Activated CD4-positive, alpha-beta memory T cell treated with anti-CD3 and anti-CD28 coated beads, Interleukin-2, amount 10 ng/mL, durations not matched to agents 7 days and 5 days (primary cell): ENCODE measurements at regions not wholly inside any gene's neighbourhood (a gene's known extent, or its start where the extent isn't known, plus 50 kb on each side); places are given as distances from the start of the nearest gene placed in this dataset.

Experiments
- CTCF ChIA-PET: fragments of 350-600 bp; sonication (Branson Sonifier 250); formaldehyde crosslinking; loops from one replicate; lab custom pipeline; 2021; ENCODE audit warnings: antibody characterized with exemption, inconsistent platforms; lab: Charles Lee
- POLR2A ChIA-PET: fragments of 350-600 bp; sonication (Branson Sonifier 250); formaldehyde crosslinking; loops from one replicate; lab custom pipeline; 2021; ENCODE audit warnings: antibody characterized with exemption; lab: Charles Lee
- DNase-seq: peaks from one replicate; pipeline ENCODE4 v3.0.0-alpha.2; 2020
- H3K27ac Mint-ChIP-seq: one replicate; pipeline ENCODE4 v1.8.0; 2021; ENCODE audit warnings: mild to moderate bottlenecking, mixed read lengths
- H3K27me3 Mint-ChIP-seq: one replicate; pipeline ENCODE4 v1.8.0; 2021; ENCODE audit warnings: mixed read lengths
- H3K36me3 Mint-ChIP-seq: one replicate; pipeline ENCODE4 v1.8.0; 2021; ENCODE audit warnings: low read depth, mixed read lengths
- H3K4me1 Mint-ChIP-seq: one replicate; pipeline ENCODE4 v1.8.0; 2021; ENCODE audit warnings: mixed read lengths
- H3K4me3 Mint-ChIP-seq: one replicate; pipeline ENCODE4 v1.8.0; 2021; ENCODE audit warnings: mild to moderate bottlenecking, mixed read lengths
- H3K9me3 Mint-ChIP-seq: one replicate; pipeline ENCODE4 v1.8.0; 2021; ENCODE audit warnings: mixed read lengths

DNA sequence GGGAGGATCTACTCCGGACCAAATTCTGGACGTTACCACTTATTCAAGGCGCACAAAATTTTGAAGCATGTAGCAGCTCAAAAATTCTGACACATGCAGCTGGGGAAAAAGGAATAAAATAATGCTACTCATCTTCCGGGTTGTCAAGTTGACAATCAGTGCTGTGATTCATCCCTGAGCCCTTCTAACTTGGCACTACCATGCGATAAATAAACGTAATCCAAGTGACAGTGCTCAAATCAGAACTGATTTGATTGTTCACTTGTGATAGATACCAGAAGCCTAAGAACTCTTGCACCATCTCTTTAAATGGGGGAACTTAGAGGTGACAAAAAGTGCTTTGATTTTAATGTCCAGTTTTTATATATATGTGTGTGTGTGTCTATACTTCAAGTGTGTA, 230.2 kb upstream of the TLE4 start:
- Mint-ChIP-seq H3K4me1 (no peaks in the 10 kb centered on the region), H3K36me3 (no peaks in the 10 kb centered on the region), H3K27me3 (no peaks in the 10 kb centered on the region), H3K27ac (no peak overlapping the region), H3K4me3 (no peak overlapping the region), H3K9me3 (no peaks in the 10 kb centered on the region)
- CTCF ChIA-PET: interaction anchor here (1.1 kb wide), 1 partner anchor 9 kb away, joined by 3 read pairs; no protein-coding TSS in a partner anchor
- DNase-seq: no peak
- POLR2A ChIA-PET: no interaction called here

DNA sequence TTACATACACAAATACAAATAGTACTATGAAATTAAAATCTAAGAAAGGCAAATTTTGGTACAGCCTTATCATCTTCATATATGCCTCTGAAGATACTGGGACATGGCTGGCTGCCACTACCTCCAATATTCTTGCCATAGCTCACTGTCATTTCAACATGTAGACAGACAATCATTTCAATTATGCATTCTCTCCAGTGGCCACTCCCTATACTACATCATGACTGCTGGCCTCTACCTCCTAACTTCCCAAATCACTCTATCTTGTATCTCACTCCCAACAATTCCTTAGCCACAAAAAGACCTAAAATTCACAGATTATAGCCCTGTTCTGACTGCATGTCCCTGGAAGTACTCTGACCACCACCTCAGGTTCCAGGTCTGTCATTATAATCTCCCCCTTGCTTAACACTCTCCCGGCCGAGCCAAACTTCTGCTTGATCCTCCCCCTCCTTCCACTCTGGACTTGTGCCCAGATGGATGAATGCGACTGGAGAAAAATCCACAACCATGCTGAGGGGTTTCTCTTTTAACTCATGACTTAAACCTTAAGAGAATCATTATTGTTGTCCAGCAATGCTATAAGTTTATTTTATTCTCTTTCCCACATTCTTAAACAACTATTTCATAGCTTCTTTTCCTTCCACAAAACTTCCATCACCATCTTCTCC, 225.3 kb upstream of the TLE4 start:
- Mint-ChIP-seq H3K9me3 (no peaks in the 10 kb centered on the region), H3K4me1 (no peaks in the 10 kb centered on the region), H3K27me3 (no peaks in the 10 kb centered on the region), H3K27ac (no peak overlapping the region), H3K4me3 (no peak overlapping the region), H3K36me3 (no peaks in the 10 kb centered on the region)
- POLR2A ChIA-PET: no interaction called here
- CTCF ChIA-PET: no interaction called here
- DNase-seq: no peak

DNA sequence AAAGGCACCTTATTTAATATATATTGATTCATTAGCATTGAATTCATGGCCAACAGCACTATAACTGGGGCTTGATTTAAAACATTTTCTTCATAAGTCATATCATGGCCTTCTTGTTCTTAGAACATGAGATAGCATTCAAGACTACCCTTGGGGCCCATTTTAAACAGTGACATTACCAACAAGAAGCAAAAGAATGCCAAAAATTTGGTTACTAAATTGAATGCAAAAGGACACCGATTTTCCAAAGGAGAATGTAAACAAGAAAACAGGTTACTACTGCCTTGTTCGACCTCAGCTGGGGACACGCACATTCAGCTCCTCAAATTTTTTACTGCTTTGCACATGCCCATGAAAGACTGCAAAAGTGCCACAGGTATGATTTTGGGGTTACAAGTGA, 219.4 kb upstream of the TLE4 start:
- POLR2A ChIA-PET: no interaction called here
- Mint-ChIP-seq H3K36me3 (no peaks in the 10 kb centered on the region), H3K27ac (no peak overlapping the region), H3K4me1 (no peaks in the 10 kb centered on the region), H3K9me3 (no peaks in the 10 kb centered on the region), H3K27me3 (peaks cover 2% of the 10 kb centered on the region), H3K4me3 (no peak overlapping the region)
- no peak for DNase-seq
- CTCF ChIA-PET: no interaction called here

DNA sequence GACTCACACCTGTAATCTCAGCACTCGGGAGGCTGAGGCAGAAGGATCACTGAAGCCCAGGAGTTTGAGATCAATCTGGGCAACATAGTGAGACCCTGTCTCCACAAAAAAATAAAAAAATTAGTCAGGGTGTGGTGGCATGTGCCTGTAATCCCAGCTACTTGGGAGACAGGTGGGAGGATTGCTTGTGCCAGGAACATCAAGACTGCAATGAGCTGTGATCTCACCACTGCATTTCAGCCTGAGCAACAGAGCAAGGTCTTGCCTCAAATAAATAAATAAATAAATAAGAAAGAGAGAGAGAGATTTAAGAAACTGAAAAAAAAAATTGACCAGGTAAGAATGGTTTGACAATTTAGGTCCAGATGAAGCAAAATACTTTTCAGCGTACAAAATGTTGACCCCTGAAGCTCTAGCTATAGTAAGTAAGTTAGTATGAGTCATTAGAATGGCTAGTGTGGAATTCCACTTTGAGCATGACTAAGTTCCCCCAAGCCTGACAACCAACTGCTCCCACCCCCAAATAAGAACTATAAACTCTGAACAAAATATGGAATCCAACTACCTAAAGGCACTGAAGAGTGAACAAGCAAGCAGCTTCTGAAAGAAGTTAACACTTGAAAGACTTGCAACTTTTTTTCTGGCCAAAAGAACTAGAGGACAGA, 217.8 kb upstream of the TLE4 start:
- Mint-ChIP-seq H3K4me1 (no peaks in the 10 kb centered on the region), H3K4me3 (no peak overlapping the region), H3K27me3 (peaks cover 2% of the 10 kb centered on the region), H3K36me3 (no peaks in the 10 kb centered on the region), H3K9me3 (no peaks in the 10 kb centered on the region), H3K27ac (no peak overlapping the region)
- ChIA-PET POLR2A (no interaction called here), CTCF (no interaction called here)
- DNase-seq: no peak

DNA sequence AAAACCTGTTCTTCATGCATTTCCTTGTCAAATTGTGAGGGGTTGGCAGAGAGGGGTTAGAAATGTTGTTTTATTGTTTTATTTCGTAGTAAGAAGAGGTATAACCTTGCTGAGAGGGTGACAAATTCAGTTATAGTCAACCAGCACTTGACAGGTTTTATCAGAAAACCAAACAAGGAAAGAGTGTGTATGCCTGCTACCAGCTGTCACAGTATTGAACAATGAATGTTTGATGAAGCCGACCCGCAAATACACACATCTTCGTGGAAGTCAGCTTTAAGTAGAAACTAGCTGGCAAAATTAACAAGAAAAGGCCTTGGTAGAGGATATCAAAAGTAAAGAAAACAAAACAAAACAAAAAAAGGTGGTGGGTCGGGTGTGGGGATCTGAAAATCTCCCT, 214.6 kb upstream of the TLE4 start:
- Mint-ChIP-seq H3K9me3 (no peaks in the 10 kb centered on the region), H3K4me1 (no peaks in the 10 kb centered on the region), H3K27ac (no peak overlapping the region), H3K36me3 (no peaks in the 10 kb centered on the region), H3K27me3 (peaks cover 2% of the 10 kb centered on the region), H3K4me3 (no peak overlapping the region)
- ChIA-PET POLR2A (no interaction called here), CTCF (no interaction called here)
- no peak for DNase-seq

DNA sequence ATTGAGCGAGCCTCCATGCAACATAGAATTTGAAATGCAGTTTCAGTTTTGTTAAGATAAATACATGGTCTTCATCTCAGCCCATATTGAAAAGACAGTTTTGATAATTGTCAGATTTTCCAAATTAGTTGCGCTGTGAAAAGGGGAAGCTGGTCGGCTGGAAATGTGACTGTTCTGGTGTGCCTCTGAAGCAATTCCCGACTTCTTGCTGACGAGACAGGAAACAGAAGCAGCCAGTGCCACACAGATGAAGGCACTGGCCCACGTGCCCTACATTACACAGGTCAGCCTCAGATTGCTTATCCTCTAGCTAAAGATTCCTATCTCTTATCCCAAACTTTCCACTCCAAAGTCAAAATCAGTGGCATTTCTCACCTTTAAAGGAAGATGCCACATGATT, 214.1 kb upstream of the TLE4 start:
- no peaks in the 10 kb centered on the region for H3K36me3 Mint-ChIP-seq
- ChIA-PET POLR2A (no interaction called here), CTCF (no interaction called here)
- H3K4me1 Mint-ChIP-seq: no peaks in the 10 kb centered on the region
- H3K9me3 Mint-ChIP-seq: no peaks in the 10 kb centered on the region
- H3K27me3 Mint-ChIP-seq: peaks cover 2% of the 10 kb centered on the region
- DNase-seq: no peak
- no peak overlapping the region for H3K4me3 Mint-ChIP-seq
- no peak overlapping the region for H3K27ac Mint-ChIP-seq

DNA sequence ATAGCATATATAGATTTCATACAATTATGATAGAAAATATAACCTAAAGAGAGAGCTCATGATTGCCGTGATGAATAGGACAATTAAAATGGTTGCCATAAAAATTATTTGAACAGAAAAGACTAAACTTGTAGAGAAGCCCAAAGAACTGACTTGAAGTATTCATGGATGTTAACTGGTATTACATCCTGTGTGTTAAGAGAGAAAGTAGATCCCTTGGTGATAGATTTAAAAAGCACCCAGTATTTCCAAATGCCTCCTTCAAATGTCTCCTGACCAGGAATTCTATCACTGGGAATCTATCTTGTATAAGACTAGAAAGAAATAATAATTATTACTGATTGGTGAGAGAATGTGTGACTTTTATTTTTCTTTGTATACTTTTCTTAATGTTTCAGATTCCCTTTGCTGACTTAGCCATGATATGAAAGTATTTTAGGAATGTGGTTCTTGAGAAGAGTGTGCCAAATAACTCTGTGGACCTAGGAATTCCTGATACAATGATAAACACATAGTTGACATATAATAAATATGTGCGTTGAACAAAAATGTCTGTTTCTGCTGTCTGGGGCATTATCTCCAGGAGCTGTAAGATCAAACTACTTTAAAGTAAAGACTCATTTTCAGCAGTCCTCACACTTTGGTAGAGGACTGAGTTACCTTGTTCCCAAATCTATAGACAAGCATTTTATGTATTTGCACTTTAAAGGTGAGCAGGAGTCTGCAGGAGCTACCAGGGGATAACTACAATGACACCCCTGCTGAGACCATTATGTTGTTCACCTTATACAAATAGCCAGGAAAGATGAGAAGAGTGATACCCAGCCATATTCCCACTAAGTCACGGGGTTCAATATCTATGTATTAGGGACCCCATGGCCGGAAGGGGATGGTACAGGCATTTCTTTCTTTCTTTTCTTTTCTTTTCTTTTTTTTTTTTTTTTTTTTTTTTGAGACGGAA, 211.1 kb upstream of the TLE4 start:
- peaks cover 2% of the 10 kb centered on the region for H3K27me3 Mint-ChIP-seq
- H3K9me3 Mint-ChIP-seq: no peaks in the 10 kb centered on the region
- no peak for DNase-seq
- H3K4me3 Mint-ChIP-seq: no peak overlapping the region
- no peak overlapping the region for H3K27ac Mint-ChIP-seq
- CTCF ChIA-PET: no interaction called here
- H3K36me3 Mint-ChIP-seq: no peaks in the 10 kb centered on the region
- POLR2A ChIA-PET: no interaction called here
- no peaks in the 10 kb centered on the region for H3K4me1 Mint-ChIP-seq

DNA sequence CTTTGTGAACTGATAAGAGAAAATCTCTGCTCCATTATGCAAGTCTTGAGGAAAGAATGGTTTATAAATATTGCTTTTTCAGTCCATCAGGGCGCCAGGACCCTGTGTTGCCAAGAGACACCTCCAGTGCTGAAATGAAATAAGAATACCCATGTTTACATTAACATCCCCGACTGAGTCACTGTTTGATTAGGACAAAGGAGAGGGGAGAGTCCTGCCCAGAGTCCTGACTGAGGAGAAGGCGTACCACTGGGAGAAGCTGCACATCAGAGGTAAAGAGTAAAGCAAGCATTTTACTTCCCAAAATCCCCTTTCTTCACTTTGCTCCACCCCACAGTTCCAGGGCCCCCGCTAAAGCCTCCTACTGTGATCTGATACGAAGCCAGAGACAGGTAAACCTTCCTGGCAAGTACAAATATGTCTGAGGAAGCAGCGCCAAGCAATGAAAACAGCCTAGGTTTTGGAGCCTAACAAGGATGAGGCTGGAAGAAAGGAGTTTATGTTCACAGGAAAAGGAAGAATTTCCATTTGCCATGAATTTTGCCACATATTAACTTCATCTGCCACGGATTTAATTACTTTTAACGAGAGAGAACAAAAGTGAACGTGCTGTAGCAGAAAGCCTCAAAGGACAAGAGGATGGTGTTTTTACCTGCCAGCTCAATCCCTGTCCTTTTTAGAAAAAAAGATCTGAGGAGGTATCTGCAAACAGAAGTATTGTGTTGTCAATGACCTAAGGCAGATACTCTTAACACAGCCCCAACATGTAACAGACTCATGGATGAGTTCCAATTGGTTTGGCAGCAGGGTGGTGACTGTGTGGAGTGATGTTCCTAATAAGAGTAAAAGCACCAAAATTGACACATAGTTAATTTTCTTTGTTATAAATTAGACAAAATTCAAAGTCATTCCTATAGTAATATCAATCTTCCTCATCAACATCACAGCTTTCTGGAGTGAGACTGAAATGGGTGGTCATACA, 209.4 kb upstream of the TLE4 start:
- Mint-ChIP-seq H3K27ac (no peak overlapping the region), H3K9me3 (no peaks in the 10 kb centered on the region), H3K4me3 (no peak overlapping the region), H3K4me1 (no peaks in the 10 kb centered on the region), H3K27me3 (no peaks in the 10 kb centered on the region), H3K36me3 (no peaks in the 10 kb centered on the region)
- CTCF ChIA-PET: no interaction called here
- DNase-seq: no peak
- POLR2A ChIA-PET: no interaction called here

DNA sequence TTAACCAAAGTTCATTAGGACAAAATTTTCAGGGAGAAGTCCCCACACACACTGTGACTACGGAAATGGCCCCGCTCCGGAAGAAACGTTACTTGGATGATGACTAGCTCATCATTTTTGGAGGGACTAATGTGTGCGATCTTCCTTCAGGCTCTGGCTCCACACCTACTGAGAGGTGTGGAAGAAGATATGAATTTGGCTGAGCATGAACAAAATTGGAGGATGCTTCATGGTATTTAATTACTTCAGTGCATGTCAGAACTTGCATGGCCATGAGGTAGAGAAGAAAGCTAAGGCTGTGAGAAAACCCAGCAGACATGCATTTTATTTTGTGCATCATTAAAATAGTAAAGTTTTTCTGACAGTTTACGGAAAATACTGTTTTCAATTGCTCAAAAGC, 202.1 kb upstream of the TLE4 start:
- no peaks in the 10 kb centered on the region for H3K27me3 Mint-ChIP-seq
- H3K36me3 Mint-ChIP-seq: no peaks in the 10 kb centered on the region
- ChIA-PET POLR2A (no interaction called here), CTCF (no interaction called here)
- H3K4me1 Mint-ChIP-seq: no peaks in the 10 kb centered on the region
- DNase-seq: no peak
- H3K4me3 Mint-ChIP-seq: no peak overlapping the region
- H3K9me3 Mint-ChIP-seq: no peaks in the 10 kb centered on the region
- no peak overlapping the region for H3K27ac Mint-ChIP-seq

DNA sequence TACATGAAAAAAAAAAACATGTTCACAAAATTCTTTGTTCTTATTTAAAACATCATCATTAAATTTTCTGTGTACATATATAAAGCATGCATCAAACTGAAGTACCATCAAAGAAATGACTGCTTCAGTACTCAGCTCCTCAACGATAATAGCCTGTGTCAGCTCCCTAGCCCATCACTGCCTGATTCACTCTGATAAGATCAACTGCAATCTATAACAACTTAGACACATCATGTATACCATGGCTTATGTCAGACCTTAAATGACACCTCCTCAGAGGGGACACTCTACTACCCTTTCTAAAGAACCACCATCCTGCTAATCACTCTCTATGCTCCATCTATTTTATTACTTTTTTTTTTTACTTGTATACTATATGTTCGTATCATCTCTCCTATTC, 200.5 kb upstream of the TLE4 start:
- Mint-ChIP-seq H3K4me3 (no peak overlapping the region), H3K27ac (no peak overlapping the region), H3K4me1 (no peaks in the 10 kb centered on the region), H3K36me3 (no peaks in the 10 kb centered on the region), H3K27me3 (no peaks in the 10 kb centered on the region), H3K9me3 (no peaks in the 10 kb centered on the region)
- CTCF ChIA-PET: no interaction called here
- POLR2A ChIA-PET: no interaction called here
- no peak for DNase-seq

DNA sequence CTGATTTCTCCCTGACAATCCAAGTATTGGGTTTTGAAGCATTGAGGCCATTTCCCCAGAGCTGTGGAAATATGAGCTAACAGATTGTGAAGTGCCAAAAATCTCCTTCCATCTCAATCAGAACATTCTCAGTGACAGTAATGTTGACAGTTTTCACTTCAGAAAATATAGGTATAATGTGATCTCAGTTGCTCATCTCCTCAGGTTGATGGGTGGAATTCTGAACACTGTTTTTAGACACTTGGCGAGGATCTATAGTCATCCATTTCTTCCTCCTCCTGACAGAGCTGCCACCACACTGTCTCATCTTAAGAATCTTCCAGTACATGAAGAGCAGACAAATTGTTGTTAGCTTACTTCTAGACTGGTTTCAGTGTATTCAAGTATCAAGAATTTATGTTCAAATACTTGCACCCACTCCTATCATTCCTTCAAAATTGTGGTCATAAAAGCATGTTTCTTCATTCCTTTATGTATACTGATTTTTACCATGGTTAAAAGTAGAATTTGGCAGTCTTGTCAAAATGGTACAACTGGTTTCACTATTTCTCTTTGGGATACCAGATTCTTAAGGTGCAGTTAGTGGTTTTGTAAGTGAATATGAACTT, 199.7 kb upstream of the TLE4 start:
- POLR2A ChIA-PET: no interaction called here
- no peaks in the 10 kb centered on the region for H3K36me3 Mint-ChIP-seq
- no peaks in the 10 kb centered on the region for H3K9me3 Mint-ChIP-seq
- no peaks in the 10 kb centered on the region for H3K27me3 Mint-ChIP-seq
- no peak for DNase-seq
- CTCF ChIA-PET: no interaction called here
- no peak overlapping the region for H3K4me3 Mint-ChIP-seq
- H3K4me1 Mint-ChIP-seq: no peaks in the 10 kb centered on the region
- no peak overlapping the region for H3K27ac Mint-ChIP-seq

DNA sequence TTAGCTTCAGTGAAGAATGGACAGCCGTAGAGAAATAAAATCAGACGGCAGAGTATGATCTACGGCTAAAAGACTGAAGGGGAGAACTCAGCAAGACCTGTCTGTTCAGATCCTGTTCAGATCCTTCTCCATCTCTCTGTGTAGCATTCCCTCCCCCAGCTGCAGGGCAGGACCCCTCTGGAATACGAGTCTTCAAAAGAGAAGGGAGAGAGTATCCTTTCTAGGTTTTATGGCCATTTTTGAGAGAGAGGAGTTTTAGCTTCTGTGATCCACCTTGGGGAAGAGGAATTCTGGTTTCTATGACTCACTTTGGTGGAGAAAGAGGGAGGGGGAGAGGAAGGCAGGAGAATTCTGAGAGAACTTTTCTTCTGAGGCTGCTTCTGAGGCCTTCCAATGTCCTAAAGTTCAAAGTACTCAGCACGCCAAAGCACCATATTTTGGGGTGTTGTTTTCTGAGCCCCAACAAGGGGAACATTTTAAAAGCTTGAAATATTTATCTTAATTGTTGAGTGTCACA, 194.4 kb upstream of the TLE4 start:
- DNase-seq: no peak
- Mint-ChIP-seq H3K9me3 (peaks cover 2% of the 10 kb centered on the region), H3K36me3 (no peaks in the 10 kb centered on the region), H3K27ac (no peak overlapping the region), H3K27me3 (no peaks in the 10 kb centered on the region), H3K4me3 (no peak overlapping the region), H3K4me1 (no peaks in the 10 kb centered on the region)
- ChIA-PET CTCF (no interaction called here), POLR2A (no interaction called here)
